Spleen (tissue), 11 donors: ENCODE measurements at regions not wholly inside any gene's neighbourhood (a gene's known extent, or its start where the extent isn't known, plus 50 kb on each side); places are given as distances from the start of the nearest gene placed in this dataset.

Experiments used
- DNase-seq: peaks from one replicate; pipeline ENCODE4 v3.0.0-alpha.2; 2020
- H3K27ac ChIP-seq, 8 donors: fragments of 200-600 bp; sonication (generic) in 7 of 8; 1 replicate in 4 of 8; 2 replicates in 4 of 8; pipeline versions ENCODE4 v1.5.0 to v1.8.0; 2016 to 2021; ENCODE audit warnings: inconsistent platforms in 4 of 8, mild to moderate bottlenecking in 4 of 8, moderate library complexity in 1 of 8
- H3K27me3 ChIP-seq, 7 donors: fragments of 200-600 bp; sonication (generic) in 6 of 7; replicated peaks in 1 of 7; 1 replicate in 4 of 7; 2 replicates in 3 of 7; pipeline versions ENCODE4 v1.5.0 to v1.8.0; 2016 to 2021; ENCODE audit warnings: inconsistent platforms in 3 of 7, mild to moderate bottlenecking in 1 of 7
- H3K36me3 ChIP-seq, 6 donors: fragments of 200-600 bp; sonication (generic) in 5 of 6; 1 replicate in 4 of 6; 2 replicates in 2 of 6; pipeline versions ENCODE4 v1.5.0 to v1.8.0; 2016 to 2021; ENCODE audit warnings: inconsistent platforms in 2 of 6
- H3K4me1 ChIP-seq, 6 donors: fragments of 200-600 bp; sonication (generic) in 5 of 6; 1 replicate in 3 of 6; 2 replicates in 3 of 6; pipeline versions ENCODE4 v1.5.0 to v1.8.0; 2016 to 2021; ENCODE audit warnings: inconsistent platforms in 3 of 6
- H3K4me3 ChIP-seq, 8 donors: fragments of 200-600 bp; sonication (generic) in 7 of 8; 1 replicate in 4 of 8; 2 replicates in 4 of 8; pipeline versions ENCODE4 v1.5.0 to v1.8.0; 2016 to 2021; ENCODE audit warnings: inconsistent platforms in 4 of 8, mild to moderate bottlenecking in 4 of 8, moderate library complexity in 2 of 8
- H3K9me3 ChIP-seq, 8 donors: fragments of 200-600 bp; sonication (generic) in 7 of 8; 1 replicate in 4 of 8; 2 replicates in 4 of 8; pipeline versions ENCODE4 v1.5.0 to v1.8.0; 2016 to 2021; ENCODE audit warnings: inconsistent platforms in 4 of 8
- CTCF ChIP-seq, 11 experiments: fragments of 200-600 bp in 7 of 11; fragments of 450-650 bp in 4 of 11; sonication (generic) in 4 of 11; IDR thresholded peaks in 8 of 11; conservative IDR thresholded peaks in 3 of 11; 1 replicate in 7 of 11; 2 replicates in 4 of 11; pipeline versions ENCODE4 v1.4.0 to v1.8.0; 2016 to 2021; ENCODE audit warnings: antibody characterized with exemption in 11 of 11, inconsistent platforms in 4 of 11, mild to moderate bottlenecking in 1 of 11
- POLR2A ChIP-seq, 3 donors: fragments of 450-650 bp; IDR thresholded peaks; one replicate each; pipeline ENCODE4 v1.5.1; 2017; ENCODE audit warnings: antibody characterized with exemption in 3 of 3, mild to moderate bottlenecking in 1 of 3
- POLR2AphosphoS5 ChIP-seq, 3 donors: sonication (generic); formaldehyde crosslinking; IDR thresholded peaks; one replicate each; pipeline ENCODE4 v1.5.1; 2017; ENCODE audit warnings: antibody characterized with exemption in 3 of 3
- WGBS, 5 donors: extraction: QIAGEN DNeasy Blood & Tissue Kit in 3 of 5; methylation state at CpG; one replicate each; pipeline versions ENCODE4 v1.1.5 to v1.1.7; 2013 to 2018; 5-methylcytosine and 5-hydroxymethylcytosine counted together
- intact Hi-C: fragments of 100-400 bp; cut with DNase I; formaldehyde crosslinking; loops from one replicate; pipeline ENCODE4 v1.15.0; 2023; ENCODE audit warnings: low total_unique reads
- donor health status: healthy with polysubstance abuse.
- donor health status: DM: no; HTN: no; CAD: no; lungs with moderate emphysema.
- donor health status: DM: no; HTN: no; CAD: no.
- donor health status: Bipolar disorder and iron deficiency.
- donor health status: healthy.
- donor health status: DM: no; HTN: no; CAD: no.
- donor health status: DM: yes; HTN: yes; CAD: no.

- no peak overlapping the region for H3K4me3 ChIP-seq
- peaks cover 0 to 2% (median 0%) of the 10 kb centered on the region in 8 donors for H3K9me3 ChIP-seq
- no peak for DNase-seq
- no peak overlapping the region for H3K27ac ChIP-seq
- WGBS, 5 donors, result 65 to 74% (median 71%) methylated on average over 3 of the region's 3 CpGs
- no peaks in the 10 kb centered on the region for H3K36me3 ChIP-seq
- TF ChIP-seq CTCF (IDR thresholded peaks at IDR 0.05 in 8 of 11, conservative IDR thresholded peaks at IDR 0.05 in 3 of 11) (no peak), POLR2A (IDR thresholded peaks at IDR 0.05) (no peak), POLR2AphosphoS5 (IDR thresholded peaks at IDR 0.05) (no peak)
- H3K4me1 ChIP-seq, result peaks cover 0 to 4% (median 0%) of the 10 kb centered on the region in 6 donors
- intact Hi-C loops, result no loop called here
- H3K27me3 ChIP-seq, result no peaks in the 10 kb centered on the region
Measured at GRCh38 chr10:124237282-124237961, 144.0 kb upstream of the CHST15 start.

GRCh38 chr10:124236816-124237215 lies 143.4 kb upstream of the CHST15 start:
- intact Hi-C loops, result no loop called here
- Histone ChIP-seq H3K9me3 (peaks cover 0 to 2% (median 0%) of the 10 kb centered on the region in 8 donors), H3K27me3 (no peaks in the 10 kb centered on the region), H3K4me1 (peaks cover 0 to 4% (median 0%) of the 10 kb centered on the region in 6 donors), H3K36me3 (no peaks in the 10 kb centered on the region), H3K4me3 (no peak overlapping the region), H3K27ac (no peak overlapping the region)
- 90 to 95% (median 95%) methylated on average over 7 of the region's 7 CpGs for WGBS, 5 donors
- TF ChIP-seq POLR2A (IDR thresholded peaks at IDR 0.05), result no peak
- no peak for TF ChIP-seq POLR2AphosphoS5 (IDR thresholded peaks at IDR 0.05)
- TF ChIP-seq CTCF (IDR thresholded peaks at IDR 0.05 in 8 of 11, conservative IDR thresholded peaks at IDR 0.05 in 3 of 11), result no peak
- DNase-seq, result no peak

GRCh38 chr10:124236136-124236535 lies 142.7 kb upstream of the CHST15 start:
- Histone ChIP-seq H3K27ac (no peak overlapping the region), H3K4me3 (no peak overlapping the region), H3K9me3 (no peaks in the 10 kb centered on the region), H3K4me1 (peaks cover 0 to 4% (median 0%) of the 10 kb centered on the region in 6 donors), H3K27me3 (no peaks in the 10 kb centered on the region), H3K36me3 (no peaks in the 10 kb centered on the region)
- intact Hi-C loops, result no loop called here
- WGBS, 5 donors, result 72 to 94% (median 92%) methylated on average over 2 of the region's 2 CpGs
- no peak for DNase-seq
- TF ChIP-seq CTCF (IDR thresholded peaks at IDR 0.05 in 8 of 11, conservative IDR thresholded peaks at IDR 0.05 in 3 of 11) (no peak), POLR2A (IDR thresholded peaks at IDR 0.05) (no peak), POLR2AphosphoS5 (IDR thresholded peaks at IDR 0.05) (no peak)

GRCh38 chr10:124235232-124235631 lies 141.8 kb upstream of the CHST15 start:
- WGBS, 5 donors, result 89 to 97% (median 93%) methylated on average over 5 of the region's 5 CpGs
- DNase-seq, result no peak

More at GRCh38 chr10:124235232-124235631, 141.8 kb upstream of the CHST15 start:
- no peaks in the 10 kb centered on the region for H3K27me3 ChIP-seq
- intact Hi-C loops, result no loop called here
- no peak overlapping the region for H3K4me3 ChIP-seq
- H3K9me3 ChIP-seq, result no peaks in the 10 kb centered on the region
- H3K27ac ChIP-seq, result no peak overlapping the region
- H3K4me1 ChIP-seq, result peaks cover 0 to 4% (median 0%) of the 10 kb centered on the region in 6 donors
- no peaks in the 10 kb centered on the region for H3K36me3 ChIP-seq
- TF ChIP-seq CTCF (IDR thresholded peaks at IDR 0.05 in 8 of 11, conservative IDR thresholded peaks at IDR 0.05 in 3 of 11) (no peak), POLR2AphosphoS5 (IDR thresholded peaks at IDR 0.05) (no peak), POLR2A (IDR thresholded peaks at IDR 0.05) (no peak)
